DMS79 treated with DMSO at 0.1 percent for 48 hours (cell line): ENCODE measurements at regions not wholly inside any gene's neighbourhood (a gene's known extent, or its start where the extent isn't known, plus 50 kb on each side); places are given as distances from the start of the nearest gene placed in this dataset.

Experiments
- DNase-seq: peaks from one replicate; lab custom pipeline; 2025; lab: John Stamatoyannopoulos, UW

DNA sequence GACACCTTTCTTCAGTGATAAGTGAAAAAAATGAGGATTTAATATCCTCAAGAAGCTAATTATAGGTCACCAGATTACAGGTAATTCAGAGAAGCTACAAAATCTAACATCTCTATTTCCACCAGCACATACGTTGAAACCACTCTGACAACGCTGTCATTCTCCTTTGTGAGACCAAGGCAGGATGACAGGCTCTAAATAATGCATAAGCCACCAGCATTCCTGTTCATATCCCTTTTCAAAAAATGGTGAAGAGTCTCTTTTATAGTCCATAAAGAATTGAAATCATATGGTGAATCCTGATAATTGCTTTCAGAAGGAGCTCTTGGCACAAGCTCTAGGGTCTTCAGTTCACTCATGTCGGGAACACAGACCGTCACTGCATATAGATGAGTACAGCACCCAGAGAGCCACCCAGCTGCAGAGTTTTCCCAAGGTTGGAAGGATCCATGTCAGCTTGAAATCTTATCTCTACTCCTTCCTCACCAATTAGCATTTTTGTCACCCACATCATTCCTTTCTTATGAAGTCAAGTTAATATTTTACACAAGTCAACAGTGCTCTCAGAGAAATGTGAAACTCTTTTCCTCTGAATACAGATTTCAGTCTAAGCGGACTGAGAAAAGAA, 431.4 kb downstream of the TBC1D4 start:
- no peak for DNase-seq

DNA sequence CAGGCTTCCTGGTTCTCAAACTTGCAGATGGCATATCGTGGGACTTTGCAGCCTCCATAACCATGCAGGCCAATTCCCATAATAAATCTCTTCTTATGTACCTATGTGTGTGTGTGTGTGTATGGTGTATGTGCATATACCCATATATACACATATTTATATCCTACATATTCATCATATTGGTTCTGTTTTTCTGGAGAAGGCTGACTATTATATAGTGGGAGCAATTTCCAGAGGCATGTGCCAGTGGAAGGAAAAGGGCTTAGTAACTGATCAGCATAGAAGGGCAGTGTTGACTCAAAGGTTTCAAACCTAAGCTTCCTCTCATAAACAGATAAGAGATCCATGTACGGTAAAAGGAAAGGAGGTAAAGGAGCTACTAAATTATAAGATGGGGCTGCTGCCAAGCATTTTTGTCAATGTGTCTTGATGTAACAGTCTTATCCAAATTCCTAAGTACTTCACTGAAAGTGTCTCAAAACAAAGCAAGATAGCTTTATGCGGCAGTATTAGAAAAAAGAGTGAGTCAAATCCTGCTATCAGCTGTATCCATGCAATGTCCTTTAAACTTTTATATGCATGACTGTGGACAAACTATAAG, 432.1 kb downstream of the TBC1D4 start:
- no peak for DNase-seq

GRCh38 chr13:75042807-75043206, 439.2 kb downstream of the TBC1D4 start:
- DNase-seq = no peak

DNA sequence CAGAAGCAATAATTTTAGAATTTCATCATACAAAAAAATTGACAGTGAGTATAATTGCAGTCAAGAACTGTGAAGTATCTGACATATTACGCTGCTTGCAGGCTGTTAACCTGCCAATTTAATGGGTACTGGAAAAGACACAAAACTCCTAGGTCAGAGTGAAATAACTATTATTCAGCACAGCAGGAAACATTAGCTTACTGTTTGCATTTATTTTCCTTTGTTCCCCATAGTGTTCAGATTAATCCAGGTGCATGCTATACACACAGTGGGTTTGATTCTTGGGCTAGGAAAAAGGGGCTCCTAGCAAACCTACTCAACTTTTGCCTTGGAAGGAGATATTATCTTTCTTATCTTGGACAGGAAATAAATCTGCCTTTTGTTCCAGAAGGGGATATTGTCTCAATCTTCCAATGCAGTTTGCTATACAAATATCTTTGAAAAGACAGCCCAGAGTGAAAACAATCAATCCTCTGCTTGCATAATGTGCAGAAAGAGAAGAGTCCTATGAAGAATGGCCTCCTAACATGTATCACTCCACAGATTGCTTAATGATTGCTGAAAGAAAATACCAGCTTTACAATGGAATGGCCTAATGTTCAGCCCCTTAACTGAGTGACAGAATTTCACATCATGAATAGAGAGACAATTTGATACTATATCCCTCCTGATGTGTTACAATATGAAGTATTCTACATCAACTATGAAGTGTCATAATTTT, 443.4 kb downstream of the TBC1D4 start:
- no peak for DNase-seq

DNA sequence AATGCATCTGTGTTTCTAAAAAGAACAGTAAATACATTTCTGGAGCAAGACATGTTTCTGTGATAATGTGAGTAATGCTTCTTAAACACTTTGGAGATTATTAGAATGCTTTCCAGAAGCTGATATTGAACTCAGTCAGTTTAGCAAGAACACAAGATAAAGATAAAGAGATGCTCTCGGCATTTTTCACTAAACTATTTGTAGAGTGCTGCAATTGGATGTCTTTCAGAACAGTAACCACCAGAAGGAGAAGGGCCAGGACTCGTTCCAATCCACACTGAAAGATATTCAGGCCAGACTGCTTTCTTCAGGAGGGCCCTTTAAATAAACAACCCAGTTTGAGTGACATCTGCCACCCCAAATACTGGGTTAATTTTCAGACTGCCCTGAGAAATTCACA, 456.0 kb downstream of the TBC1D4 start:
- DNase-seq = no peak

DNA sequence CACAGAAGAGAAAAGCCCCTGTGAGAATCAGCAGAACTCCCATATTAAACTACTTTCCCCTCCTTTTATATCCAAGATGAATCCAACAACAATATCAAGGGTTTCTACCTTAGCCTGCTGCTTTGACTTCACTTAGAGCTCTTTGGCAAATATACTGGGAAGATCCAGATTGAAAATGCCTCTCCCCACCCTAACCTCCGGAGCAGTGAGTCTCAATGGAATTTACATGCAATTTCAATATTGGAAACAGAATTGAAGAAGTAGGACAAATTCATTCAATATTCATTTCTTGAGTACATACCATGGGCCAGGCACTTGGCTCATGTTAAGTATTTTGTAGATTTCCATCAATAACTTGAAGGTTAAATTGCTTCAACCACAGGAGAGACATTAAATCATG, 457.4 kb downstream of the TBC1D4 start:
- DNase-seq = no peak

GRCh38 chr13:75023609-75024008, 458.4 kb downstream of the TBC1D4 start:
- DNase-seq = no peak

- DNase-seq = no peak
Measured at GRCh38 chr13:75021151-75021550, 460.8 kb downstream of the TBC1D4 start.

DNA sequence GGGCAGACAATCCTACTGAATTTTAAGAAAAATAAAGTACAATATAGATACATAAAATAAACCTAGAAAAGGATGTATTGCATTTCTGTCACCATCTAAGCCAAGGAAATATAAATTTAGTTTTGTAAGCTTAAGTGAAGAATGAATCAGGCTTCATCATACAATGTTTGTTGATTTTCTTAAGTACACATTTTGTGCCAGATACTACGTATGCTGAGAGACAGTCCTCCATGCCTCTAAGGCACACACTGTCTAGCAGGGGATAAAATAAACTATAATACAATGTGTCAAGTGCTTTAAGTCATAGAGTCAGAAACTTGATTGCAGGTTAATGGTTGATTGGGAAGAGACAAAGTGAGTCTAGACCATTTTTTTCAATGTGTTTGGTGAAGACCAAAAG, 465.7 kb downstream of the TBC1D4 start:
- DNase-seq = no peak

- DNase-seq = no peak
Measured at GRCh38 chr13:75013818-75014217, 468.2 kb downstream of the TBC1D4 start.

DNA sequence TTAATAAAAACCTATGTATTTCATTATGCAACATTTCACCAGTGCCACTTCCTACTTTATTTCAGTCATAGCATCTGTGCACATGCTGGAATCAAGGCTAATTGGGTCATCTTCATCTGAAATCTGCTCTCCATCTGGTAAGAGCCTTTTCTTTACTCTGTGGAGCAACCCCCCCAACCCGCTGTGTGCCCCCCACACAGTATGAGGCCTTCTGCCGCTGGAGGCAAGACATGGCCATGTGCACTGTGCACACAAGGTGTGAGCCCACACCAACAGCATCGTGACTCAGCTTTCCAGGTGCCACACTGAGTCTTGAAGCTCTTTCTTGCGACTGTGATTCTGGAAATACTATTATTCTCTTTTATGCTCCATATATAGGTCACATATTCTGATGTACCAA, 471.0 kb downstream of the TBC1D4 start:
- DNase-seq = no peak

DNA sequence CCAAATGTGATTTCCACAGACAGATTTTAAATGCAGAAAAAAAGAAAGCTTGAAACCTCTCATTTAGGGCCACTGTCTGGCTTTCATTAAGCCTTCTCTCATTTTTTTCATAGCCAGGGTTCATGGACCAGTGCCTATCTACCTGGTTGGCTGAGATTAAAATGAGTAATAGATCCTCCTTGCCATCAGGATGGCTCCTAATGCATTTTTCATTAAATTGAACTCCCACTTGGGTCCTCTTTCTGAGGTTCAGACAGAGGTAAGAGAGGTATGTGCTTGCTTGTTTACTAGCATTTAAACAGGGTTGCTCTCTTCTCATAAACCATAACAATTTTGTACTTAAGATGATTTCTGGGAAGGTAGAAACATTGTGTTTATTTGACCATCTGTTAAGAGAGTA, 473.0 kb downstream of the TBC1D4 start:
- DNase-seq = no peak

GRCh38 chr13:74990992-74991391, 491.0 kb downstream of the TBC1D4 start:
- DNase-seq = no peak

DNA sequence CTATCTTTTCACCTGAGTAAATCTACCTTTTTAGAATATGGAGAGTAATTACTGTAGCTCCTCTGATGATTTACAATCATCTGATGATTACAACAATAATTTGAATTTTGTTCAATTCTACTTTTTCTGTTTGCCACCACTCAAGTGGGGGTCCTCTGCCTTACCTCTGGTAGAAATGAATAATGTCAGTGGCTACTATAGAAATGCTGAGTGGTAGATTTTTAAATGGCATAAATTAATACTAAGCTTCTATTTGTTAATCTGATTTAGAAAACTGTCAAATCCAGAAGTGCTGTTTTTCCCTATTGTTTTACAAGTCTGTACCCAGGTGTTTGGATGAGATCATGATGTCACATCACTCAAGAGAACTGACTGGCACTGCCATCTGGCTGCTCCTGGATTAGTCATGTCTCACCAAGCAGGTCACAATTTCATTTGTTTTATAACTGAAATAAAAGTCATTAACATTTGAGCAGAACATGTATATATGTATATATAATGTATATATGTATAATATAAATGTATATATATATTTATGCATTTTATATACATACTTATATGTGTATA, 494.8 kb downstream of the TBC1D4 start:
- DNase-seq = no peak

DNA sequence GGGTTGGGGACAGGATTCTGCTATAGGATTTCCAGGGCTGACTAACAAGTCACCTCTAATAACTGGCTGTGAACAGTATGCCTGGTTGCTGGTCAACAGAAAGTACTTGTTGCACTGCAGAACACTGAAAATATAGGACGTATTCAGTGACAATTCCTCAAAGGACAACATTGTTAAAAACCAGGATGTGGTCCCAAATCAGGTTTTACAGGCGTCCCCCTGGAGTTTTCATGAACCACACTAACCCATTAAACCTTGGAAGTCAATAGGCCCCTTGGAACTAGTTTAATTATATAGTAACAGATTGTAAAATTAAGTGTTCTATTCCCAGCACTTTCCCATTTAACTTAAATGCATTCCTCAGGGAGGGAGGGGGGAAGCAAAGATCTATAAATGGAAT, 495.4 kb downstream of the TBC1D4 start:
- DNase-seq = no peak

- no peak for DNase-seq
Measured at GRCh38 chr13:74979703-74980102, 502.3 kb downstream of the TBC1D4 start.

DNA sequence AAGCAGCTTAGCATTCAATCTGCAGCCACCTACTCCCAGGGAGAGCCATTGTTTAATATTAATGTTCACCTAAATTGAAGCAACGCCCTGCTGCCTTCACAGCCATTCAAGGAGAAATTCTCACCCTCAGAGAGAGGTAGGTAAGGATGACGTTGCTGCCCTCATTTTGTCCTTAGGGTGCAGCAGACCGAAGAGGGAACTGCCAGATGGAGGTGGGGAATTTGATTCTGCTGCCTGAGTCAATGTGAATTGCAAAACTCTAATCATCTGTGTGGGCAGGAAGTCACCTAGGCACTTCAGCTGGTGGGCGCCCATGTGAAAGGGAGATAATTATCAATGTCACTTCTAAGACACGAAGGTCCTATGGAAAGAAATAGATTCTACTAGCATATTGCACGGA, 503.4 kb downstream of the TBC1D4 start:
- DNase-seq = no peak

DNA sequence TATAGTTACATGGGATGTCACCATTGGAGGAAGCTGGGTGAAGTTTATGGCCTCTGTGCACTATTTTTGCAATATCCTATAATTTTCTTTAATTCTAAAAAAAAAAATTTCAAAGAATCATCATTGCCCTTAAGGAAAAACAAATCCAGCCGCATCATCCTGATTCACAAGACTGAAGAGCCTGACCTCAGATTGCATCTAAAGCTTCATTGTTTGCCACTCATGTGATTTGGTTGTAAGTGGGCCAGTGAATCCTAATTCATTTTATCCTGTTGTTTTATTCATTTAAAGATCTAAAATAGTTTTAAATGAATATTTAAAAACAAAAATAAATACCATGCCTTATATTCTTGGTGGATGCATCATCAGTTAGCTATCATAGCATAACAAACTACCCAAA, 504.5 kb downstream of the TBC1D4 start:
- DNase-seq = no peak

GRCh38 chr13:74975111-74975510, 506.9 kb downstream of the TBC1D4 start:
- no peak for DNase-seq

GRCh38 chr13:74973935-74974879, 507.8 kb downstream of the TBC1D4 start:
- no peak for DNase-seq

DNA sequence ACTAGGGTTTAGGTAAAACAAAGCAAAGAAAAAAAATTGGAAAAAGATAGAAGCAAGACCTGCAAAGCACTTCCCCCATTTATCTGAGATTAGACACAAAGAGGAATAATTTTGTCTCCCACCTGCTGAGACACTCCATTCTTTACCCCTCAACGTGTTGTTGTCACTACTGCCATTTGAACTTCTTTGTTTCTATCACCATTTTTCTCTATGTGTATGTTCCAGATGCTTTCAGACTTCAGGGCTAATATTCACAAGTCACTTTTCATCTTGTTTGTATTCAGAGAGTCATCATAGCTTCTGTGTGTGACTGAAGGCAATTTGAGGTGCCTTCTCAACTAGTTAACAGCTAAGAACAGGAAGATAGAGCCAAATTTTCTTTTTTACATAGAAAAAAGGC, 512.5 kb downstream of the TBC1D4 start:
- no peak for DNase-seq

DNA sequence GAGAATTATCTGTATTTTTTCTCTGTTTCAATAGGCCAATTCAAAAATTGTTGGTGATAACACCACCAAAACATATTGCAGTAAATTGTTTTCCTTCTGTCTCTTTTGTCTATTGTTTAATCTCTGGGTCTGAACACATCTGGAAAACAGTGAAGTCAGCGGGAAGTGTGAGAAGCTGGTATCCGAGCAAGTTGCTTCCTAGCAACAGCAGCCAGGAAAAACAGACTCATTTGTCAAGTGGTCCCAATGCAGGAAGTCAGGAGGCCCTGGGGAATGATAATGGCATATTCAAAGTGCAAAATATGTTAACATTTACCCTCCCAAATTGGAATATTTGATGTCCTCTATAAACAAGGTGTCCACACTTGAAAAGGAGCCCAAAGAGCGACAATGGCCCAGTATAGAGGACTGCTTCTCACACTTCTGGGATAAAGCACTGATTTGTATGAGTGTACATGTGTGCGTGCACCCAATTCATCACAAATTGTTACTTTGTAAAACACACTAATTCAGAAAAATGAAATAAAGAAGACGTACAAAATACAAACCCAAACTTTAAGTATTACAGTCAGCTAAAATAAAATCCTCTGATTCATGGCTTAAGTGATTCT, 515.0 kb downstream of the TBC1D4 start:
- DNase-seq = no peak
